ENCODE measurements at regions not wholly inside any gene's neighbourhood (a gene's known extent, or its start where the extent isn't known, plus 50 kb on each side); places are given as distances from the start of the nearest gene placed in this dataset.
"Not testable (repeated sequence)": the region's sequence is repeated elsewhere in the genome, so short reads cannot be mapped to it uniquely, and the experiment has no call there.

DNA sequence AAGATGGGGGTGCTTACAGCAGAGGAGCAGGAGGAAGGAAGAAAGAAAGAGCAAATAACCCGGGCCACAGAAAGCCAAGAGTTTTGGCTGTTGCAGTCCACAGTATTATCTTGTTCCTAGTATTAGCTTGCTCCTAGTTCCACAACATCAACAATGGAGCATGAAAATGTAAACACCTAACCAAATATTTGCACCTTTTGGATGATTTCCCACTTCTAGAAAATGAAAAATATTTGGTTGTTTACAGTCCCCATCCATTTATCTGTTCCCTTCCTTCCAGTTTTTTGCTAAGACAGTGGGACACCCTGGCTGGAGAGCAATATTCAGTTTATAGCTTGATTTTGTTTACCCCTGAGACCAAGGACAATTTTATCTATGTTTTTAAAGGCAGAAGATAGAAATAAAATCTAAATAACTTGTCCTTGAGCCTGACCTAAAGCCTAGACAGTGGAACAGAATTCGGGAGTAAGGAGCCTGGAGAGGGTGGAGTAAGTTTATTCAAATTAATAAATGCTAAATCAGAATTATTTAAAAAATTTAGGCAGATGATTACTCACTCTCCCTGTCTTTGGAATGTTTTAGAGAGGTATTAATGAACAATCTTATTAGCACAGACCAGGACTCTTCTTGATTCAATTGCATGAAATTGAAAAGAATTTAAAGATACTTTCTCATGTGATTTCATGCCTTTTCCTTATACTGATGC lies 51.6 kb downstream of the RESF1 start:
- DNase-seq, result no peak

DNA sequence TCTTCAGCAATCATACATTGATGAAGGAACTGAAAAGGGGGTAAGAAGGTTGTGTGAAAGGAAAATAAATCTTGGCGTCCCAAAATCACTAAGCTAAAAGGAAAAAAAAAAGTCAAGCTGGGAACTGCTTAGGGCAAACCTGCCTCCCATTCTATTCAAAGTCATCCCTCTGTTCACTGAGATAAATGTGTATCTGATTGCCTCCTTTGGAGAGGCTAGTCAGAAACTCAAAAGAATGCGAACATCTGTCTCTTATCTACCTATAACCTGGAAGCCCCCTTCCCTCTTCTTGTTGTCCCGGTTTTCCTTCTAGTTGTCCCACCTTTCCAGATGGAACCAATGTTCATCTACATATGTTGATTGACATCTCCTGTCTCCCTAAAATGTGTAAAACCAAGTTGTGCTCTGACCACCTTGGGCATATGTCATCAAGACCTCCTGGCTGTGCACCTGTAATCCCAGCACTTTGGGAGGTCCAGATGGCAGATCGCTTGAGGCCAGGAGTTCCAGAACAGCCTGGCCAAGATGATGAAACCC lies 53.1 kb downstream of the RESF1 start:
- DNase-seq, result no peak

DNA sequence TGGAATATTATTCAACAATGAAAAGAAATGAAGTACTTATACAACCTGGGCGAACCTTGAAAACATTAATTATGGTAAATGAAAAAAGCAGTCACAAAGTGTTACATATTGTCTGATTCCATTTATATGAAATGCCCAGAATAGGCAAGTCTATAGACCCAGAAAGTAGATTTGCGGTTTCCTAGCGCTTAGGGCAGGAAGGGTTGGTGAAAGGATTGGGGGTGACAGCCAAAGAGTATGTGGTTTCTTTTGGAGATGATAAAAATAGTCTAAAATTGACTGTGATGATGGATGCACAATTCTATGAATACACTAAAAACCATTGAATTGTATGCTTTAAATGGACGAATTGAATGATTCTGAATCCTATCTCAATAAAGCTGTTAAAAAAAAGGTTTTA lies 55.8 kb downstream of the RESF1 start:
- no peak for DNase-seq

DNA sequence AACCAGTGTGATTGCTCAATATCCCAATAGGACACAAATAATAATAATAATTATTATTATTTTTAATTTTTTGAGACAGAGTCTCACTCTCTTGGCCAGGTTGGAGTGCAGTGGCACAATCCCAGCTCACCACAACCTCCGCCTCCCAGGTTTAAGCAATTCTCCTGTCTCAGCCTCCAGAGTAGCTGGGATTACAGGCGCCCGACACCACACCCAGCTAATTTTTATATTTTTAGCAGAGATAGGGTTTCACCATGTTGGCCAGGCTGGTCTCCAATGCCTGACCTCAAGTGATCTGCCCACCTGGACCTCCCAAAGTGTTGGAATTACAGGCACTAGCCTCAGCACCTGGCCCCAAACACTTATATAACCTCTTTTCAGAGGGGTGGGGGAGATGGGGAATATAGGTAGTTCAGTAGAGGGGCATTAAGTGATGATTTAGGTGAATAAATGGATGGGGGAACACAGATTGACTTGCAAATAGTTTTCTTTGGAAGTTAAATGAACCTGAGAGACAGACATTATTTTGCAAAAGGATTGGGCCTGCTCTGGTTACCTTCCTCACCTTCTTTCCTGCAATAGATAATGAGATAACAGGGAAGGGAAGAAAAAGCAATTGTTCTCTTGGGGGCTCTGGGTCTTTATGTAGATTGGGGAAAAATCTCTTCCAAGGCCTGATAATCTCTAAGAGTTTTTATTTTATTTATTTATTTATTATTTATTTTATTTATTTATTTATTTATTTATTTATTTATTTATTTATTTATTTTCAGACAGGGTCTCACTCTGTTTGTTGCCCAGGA lies 57.7 kb downstream of the RESF1 start:
- no peak for DNase-seq

DNA sequence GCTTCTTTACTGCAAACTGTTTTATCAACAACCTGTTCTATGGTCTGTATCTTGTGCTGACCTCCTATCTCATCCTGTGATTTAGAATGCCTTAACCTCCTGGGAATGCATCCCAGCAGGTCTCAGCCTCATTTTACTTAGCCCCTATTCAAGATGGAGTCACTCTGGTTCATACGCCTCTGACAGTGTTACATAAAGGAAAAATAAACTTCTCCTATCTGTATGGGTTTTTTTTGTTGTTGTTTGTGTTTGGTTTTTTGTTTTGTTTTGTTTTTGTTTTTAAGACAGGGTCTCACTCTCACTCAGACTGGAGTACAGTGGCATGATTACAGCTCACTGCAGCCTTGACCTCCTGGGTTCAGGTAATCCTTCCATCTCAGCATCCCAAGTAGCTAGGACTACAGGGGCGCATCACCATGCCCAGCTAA lies 62.1 kb downstream of the RESF1 start:
- no peak for DNase-seq

DNA sequence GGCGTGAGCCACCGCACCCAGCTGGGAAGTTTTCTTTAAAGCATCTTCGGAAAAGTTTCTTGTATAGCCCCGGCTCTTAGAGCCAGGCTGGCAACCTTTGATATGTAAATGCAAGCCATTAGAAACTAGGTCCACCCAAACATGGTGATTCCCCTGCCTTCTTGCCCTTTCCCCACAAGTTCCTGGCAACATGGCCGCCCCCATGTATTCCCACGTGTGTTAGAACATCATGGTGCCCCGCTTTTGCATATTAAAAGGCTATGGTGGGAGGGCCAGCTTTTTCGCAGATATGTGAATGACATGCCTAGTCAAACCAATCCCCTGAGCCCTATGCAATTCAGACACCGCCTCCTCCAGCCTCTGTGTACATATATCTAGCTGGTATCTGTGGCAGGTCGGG lies 63.2 kb downstream of the RESF1 start:
- not testable (repeated sequence) for DNase-seq

DNA sequence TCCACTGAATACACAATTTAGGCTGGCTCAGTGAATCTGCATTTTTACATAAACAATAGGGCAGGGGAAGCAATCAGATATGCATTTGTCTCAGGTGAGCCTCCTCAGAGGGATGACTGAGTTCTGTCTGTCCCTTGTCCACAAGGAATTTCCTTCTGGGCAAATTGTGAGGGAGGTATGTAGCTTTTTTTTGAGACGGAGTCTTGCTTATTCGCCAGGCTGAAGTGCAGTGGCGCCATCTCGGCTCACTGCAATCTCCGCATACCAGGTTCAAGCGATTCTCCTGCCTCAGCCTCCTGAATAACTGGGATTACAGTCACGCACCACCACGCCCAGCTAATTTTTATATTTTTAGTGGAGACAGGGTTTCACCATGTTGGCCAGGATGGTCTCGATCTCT lies 64.6 kb downstream of the RESF1 start:
- not testable (repeated sequence) for DNase-seq

DNA sequence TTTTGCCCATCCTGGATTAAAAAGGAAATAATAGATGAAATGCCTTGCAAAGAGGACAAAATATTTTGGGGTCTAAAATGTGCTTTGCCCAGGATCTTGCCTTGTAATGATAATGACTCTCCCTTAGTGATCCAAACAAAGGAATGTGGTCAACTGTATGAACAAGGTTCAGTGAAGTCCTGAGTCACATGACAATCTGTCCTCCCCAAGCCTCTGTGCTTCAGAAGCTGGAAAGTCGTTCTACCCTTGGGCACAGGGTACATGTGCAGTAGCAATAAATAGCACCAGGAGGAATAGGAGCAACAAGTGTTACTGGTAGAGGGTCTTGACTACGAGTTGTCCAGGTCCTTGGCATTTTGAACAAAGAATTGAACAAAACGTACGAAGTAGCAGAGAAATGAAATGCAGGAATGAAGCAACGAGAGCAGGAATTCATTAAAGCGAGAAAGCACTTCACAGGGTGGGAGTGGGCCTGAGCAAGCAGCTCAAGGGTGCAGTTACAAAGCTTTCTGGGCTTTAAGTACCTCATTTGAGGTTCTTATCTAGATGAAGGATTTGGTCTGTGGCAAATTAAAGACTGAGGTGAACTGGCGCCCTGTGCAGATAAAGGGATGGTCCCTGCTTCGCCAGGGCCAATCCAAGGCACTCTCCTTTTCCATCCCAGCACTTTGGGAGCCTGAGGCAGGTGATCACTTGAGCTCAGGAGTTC lies 65.8 kb downstream of the RESF1 start:
- DNase-seq, result no peak

DNA sequence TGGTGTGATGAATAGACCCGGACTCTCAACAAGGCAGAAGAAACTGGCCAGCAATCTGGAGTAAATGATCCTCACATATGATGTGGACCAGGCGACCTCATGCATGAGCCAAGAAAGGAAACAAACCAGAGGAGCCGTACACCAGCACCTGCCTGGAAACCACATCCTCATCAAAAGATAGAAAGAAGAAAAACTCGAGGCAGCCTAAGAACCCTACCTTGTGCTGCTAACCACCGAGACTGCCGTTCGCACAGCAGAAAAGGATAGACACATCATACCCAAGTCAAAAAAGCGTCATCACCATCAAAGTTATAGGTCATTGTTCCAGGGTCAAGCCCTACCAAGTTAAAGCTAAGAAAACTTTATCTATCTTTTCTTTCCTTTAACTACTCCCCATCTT lies 66.7 kb downstream of the RESF1 start:
- peak; percentile 48 to 54 for DNase-seq

DNA sequence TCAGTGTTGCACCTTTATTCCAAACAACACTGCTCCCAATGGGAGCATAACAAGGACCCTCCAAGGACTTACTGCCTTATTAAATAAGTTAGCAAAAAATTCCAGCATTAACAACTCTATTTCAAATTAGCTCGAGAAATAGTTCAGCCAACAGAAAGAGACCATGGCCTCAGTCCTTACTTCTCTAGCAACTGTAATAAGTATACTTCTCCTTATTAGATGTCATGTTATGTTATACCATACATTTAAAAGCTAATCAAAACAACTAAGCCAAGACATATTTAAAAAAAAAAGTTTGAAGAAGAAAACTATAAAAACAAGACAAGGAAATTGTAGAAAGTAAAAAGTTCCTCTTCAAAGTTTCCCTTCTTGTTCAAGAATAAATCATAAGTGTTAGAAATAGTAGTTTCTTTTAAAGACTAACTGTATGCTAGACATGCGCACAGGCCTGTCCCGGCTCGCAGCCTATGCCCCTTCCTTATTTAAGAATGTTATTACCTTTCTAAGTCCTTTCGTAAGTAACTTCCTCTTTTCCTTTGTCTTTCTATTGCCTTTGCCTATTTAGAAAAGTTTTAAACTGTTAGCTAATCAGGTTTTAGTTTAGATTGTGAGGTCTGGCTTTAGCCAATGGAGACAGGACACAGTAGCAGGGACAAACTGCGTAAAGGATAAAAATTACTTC lies 68.6 kb downstream of the RESF1 start:
- no peak for DNase-seq

DNA sequence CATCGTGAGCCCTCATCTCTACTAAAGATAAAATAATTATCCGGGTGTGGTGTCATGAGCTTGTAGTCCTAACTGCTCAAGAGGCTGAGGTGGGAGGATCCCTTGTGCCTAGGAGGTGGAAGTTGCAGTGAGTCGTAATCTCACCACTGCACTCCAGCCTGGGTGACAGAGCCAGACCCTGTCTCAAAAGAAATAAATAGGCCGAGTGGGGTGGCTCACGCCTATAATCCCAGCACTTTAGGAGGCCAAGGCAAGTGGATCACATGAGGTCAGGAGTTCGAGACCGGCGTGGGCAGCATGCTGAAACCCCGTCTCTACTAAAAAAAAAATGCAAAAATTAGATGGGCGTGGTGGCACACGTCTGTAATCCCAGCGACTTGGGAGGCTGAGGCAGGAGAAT lies 70.9 kb downstream of the RESF1 start:
- no peak for DNase-seq

DNA sequence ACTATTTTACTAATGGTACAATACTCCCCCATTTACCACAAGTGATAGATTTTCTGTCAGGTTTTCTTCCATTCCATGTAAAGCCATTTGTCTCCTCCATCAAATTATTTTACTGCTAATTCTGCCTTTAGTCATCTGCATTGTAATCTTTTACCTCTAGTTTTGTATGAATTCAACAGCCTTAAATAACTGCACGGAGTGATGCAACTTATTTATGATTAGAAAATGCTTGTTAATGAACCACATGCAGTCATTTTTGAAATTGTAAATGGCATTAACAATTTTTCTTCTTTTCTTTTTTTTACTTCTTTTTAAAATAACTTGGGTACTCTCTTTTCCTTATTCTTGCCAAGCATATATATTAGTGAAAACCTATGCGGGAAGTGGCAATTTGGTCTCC lies 71.5 kb downstream of the RESF1 start:
- no peak for DNase-seq

DNA sequence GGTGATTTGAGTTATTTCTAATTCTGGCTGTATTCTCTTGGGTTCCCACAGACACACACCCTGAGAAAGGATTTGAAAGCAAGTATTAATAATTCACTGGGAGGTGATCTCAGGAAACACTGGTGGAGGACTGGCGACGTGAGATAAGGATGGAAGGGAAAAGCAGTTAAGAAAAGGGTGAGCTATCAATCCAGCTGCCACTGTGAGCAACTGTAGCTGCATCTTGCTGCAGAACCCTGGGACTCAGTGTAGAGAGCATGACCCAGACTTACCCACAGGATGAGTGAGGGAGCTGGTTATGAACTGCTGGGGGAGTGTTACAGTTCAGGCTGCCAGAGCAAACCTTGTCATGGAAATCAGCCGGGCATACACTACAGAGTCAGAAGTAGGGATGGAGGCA lies 71.9 kb downstream of the RESF1 start:
- DNase-seq, result no peak

DNA sequence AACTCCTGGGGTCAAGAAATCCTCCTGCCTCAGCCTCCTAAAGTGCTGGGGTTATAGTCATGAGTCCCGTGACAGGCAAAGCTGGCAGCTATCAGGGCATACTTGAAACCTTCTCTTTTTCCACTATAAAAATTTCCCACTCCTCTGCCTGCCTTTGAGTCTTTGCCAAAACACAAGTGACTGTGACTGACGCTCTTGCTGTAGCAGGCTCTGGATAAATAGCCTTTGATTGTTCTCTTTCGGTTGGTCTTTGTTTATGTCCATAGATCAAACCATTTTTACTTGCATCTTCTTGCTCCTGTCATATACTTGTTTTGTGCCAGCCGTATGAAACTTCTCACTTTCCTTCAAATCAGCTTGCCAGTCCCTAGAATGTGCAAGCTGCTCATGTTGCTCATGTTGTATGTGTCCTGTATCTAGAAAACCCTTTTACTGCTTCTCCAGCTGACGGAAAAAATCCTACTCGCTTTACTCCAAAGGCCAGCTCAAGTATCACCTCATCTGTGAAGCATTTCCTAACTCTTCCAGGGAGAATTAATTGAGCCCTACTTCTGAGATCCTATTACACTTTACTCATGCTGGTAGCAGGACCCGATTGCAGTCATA lies 73.1 kb downstream of the RESF1 start:
- no peak for DNase-seq

DNA sequence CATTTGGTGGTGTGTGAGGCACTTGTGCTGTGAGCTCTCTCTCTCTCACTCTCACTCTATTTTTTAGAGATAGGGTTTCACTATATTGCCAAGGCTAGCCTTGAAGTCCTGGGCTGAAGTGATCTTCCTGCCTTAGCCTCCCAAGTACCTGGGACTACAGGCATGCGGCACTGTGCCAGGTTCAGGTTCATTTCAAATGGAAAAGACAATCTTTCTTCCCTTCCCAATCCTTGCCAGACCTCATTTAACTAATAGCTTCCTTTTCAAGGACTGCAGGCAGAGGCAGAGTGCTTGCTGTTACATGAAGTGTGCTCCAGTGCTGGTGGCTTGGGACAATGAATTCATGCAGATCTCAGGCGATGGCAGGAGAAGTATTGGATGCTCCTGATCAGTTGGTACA lies 73.2 kb upstream of the BICD1 start:
- DNase-seq, result no peak

DNA sequence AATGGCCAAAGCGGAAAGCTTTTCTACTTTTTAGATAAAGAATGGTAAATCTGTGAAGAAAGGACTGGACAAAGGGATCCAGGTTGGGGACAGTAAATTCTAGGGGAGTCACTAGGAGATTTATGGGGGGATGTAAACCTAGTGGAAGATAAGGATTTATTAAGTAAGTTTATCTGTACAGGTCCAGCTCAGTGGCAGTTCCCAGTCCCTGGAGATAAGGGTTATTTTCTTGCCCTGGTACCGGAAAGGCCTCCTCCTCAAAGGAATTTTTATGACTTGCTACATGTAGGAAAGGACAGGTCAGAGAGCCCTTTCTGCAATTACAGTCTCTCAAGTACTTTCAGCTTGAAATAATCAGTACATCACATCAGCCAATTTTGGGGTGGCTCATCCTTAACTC lies 72.6 kb upstream of the BICD1 start:
- no peak for DNase-seq

DNA sequence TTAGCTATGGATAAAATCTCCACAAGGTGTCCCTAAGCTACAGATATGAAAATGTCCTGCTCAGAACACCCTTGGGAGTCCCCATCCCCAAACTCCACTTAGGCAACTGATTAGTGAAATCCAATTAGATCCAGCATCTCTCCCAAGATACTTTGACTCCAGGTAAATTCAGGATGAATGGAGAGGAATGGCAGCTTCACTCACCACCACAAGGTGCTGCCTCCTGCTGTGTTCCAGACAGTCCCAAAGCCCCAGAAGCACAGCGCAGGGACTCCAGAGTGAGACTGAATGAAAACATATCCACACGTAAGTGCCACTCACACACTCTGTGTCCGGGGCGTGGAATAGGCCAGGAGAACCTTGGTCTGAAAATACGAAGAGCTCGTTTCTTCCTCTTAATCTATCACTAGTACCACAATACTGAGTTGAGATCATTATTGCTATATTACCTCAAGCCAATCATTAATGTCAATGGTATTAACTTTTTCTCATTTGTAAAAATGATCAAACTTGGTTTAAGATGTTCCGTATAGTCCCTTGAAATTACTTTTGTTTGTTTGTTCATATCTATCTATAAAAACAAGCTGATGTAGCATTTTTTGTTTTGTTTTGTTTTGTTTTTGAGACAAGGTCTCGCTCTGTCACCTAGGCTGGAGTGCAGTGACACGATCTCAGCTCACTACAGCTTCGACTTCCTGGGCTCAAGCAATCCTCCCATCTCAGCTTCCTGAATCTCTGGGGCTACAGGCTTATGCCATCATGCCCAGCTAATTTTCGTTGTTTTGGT lies 70.0 kb upstream of the BICD1 start:
- DNase-seq, result no peak

DNA sequence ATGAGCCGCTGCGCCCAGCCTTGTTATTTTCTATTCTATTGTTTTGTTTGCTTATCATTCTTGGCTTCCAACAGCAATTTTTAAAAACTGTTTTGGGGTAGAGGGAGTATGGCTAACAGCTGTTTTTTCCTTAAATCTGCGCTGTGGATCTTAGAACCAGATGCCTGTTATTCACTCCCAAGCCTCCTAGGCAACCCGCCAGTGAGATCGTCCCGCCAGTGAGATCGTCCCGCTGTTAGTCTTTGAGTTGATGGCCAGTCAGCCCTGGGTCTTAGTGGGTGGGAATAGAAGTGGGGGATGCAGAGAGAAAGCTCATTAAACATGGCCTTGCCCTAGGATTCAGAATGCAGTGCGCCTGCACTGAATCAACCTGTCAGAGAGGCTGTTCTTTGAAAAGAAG lies 67.3 kb upstream of the BICD1 start:
- no peak for DNase-seq

DNA sequence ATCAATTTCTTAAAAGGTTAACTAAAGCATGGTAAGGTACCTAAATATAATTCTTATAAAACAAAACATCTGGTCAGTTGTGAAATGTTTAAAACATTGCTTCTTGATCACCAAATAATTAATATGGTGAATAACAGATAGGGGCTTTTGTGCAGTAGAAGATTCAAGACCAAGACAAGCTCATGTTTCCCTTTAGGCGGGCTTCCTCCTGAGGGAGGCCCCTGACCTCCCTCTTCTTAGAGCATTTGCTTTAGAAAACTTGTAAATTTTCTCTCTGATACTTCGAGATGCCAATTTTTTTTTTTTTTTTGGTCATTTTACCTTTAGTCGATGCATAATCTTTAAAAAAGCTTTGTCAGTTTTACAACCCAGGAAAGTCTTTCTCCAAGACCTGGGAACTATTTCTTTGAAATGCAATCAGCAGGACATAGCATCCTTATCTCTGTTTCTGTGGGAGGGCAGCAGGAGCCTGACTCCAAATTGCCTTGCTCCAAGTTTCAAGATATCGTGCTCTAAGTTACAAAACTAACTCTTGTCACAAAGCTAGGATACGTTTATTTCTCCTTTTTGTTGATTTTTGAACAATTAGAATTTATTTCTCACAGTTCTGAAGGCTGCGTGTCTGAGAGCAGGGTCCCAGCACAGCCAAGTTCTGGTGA lies 66.6 kb upstream of the BICD1 start:
- no peak for DNase-seq

DNA sequence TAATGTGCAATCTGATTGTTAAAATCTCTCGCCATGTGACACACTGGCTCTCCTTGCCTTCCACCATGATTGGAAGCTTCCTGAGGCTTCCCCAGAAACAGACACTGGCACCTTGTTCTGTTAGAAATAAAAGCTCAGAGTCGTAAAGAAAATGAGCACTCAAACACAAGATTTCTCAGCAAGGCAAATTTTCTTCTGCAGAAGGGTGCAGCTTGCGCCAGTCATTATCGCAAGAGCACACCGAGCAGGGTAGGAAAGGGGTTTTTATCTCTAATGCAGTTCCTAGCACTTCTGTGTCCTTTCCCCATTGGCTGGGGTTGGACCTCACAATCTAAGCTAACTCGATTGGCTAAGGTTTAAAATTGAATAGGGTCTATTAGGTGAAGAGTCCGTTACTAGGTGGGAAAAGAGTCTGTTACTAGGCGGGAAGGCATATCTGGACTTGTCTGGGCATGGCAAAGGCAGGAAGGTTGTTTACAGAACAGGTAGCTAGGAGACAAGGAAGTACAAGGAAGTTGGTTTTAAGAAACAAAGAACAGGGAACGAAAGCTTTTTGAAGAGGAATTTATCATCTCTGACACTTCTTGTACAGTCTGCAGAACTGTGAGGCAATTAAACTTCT lies 62.6 kb upstream of the BICD1 start:
- no peak for DNase-seq
